ENCODE measurements at regions not wholly inside any gene's neighbourhood (a gene's known extent, or its start where the extent isn't known, plus 50 kb on each side); places are given as distances from the start of the nearest gene placed in this dataset.

- H3K9me3 Mint-ChIP-seq (ENCODE audit: low read depth) = no peaks in the 10 kb centered on the region
- DNase-seq (ENCODE audit: low spot score) = no peak
- no peak for TF ChIP-seq CTCF (IDR thresholded peaks at IDR 0.05)
- no peak overlapping the region for H3K27ac Mint-ChIP-seq (ENCODE audit: unreplicated experiment)
- H3K4me1 Mint-ChIP-seq (ENCODE audit: low read depth) = no peaks in the 10 kb centered on the region
- no peaks in the 10 kb centered on the region for H3K36me3 Mint-ChIP-seq (ENCODE audit: low read depth)
- H3K27me3 Mint-ChIP-seq (ENCODE audit: low read depth) = no peaks in the 10 kb centered on the region
- H3K4me3 Mint-ChIP-seq (ENCODE audit: unreplicated experiment) = no peak overlapping the region
These were observed 193.1 kb downstream of the LPIN1 start for GRCh38 chr2:11939523-11939922.

GRCh38 chr2:11940121-11940743 is 193.8 kb downstream of the LPIN1 start:
- Mint-ChIP-seq H3K36me3 (ENCODE audit: low read depth) (no peaks in the 10 kb centered on the region), H3K9me3 (ENCODE audit: low read depth) (no peaks in the 10 kb centered on the region), H3K4me1 (ENCODE audit: low read depth) (no peaks in the 10 kb centered on the region), H3K27ac (ENCODE audit: unreplicated experiment) (no peak overlapping the region), H3K27me3 (ENCODE audit: low read depth) (no peaks in the 10 kb centered on the region), H3K4me3 (ENCODE audit: unreplicated experiment) (no peak overlapping the region)
- no peak for DNase-seq (ENCODE audit: low spot score)
- TF ChIP-seq CTCF (IDR thresholded peaks at IDR 0.05) = no peak

- H3K9me3 Mint-ChIP-seq (ENCODE audit: low read depth) = no peaks in the 10 kb centered on the region
- no peak for DNase-seq (ENCODE audit: low spot score)
- TF ChIP-seq CTCF (IDR thresholded peaks at IDR 0.05) = no peak
- no peaks in the 10 kb centered on the region for H3K4me1 Mint-ChIP-seq (ENCODE audit: low read depth)
- H3K36me3 Mint-ChIP-seq (ENCODE audit: low read depth) = no peaks in the 10 kb centered on the region
- H3K27me3 Mint-ChIP-seq (ENCODE audit: low read depth) = no peaks in the 10 kb centered on the region
- no peak overlapping the region for H3K4me3 Mint-ChIP-seq (ENCODE audit: unreplicated experiment)
- H3K27ac Mint-ChIP-seq (ENCODE audit: unreplicated experiment) = no peak overlapping the region
These were observed 194.4 kb downstream of the LPIN1 start for GRCh38 chr2:11940799-11941198.

GRCh38 chr2:11941201-11942177 is 195.1 kb downstream of the LPIN1 start:
- no peak for TF ChIP-seq CTCF (IDR thresholded peaks at IDR 0.05)
- H3K4me1 Mint-ChIP-seq (ENCODE audit: low read depth) = no peaks in the 10 kb centered on the region
- H3K9me3 Mint-ChIP-seq (ENCODE audit: low read depth) = no peaks in the 10 kb centered on the region
- H3K27ac Mint-ChIP-seq (ENCODE audit: unreplicated experiment) = no peak overlapping the region
- H3K36me3 Mint-ChIP-seq (ENCODE audit: low read depth) = no peaks in the 10 kb centered on the region
- no peak for DNase-seq (ENCODE audit: low spot score)
- H3K27me3 Mint-ChIP-seq (ENCODE audit: low read depth) = no peaks in the 10 kb centered on the region
- no peak overlapping the region for H3K4me3 Mint-ChIP-seq (ENCODE audit: unreplicated experiment)

GRCh38 chr2:11942178-11942569 is 195.7 kb downstream of the LPIN1 start:
- H3K4me1 Mint-ChIP-seq (ENCODE audit: low read depth) = no peaks in the 10 kb centered on the region

More at GRCh38 chr2:11942178-11942569, 195.7 kb downstream of the LPIN1 start:
- Mint-ChIP-seq H3K27ac (ENCODE audit: unreplicated experiment) (no peak overlapping the region), H3K36me3 (ENCODE audit: low read depth) (no peaks in the 10 kb centered on the region), H3K4me3 (ENCODE audit: unreplicated experiment) (no peak overlapping the region), H3K27me3 (ENCODE audit: low read depth) (no peaks in the 10 kb centered on the region), H3K9me3 (ENCODE audit: low read depth) (no peaks in the 10 kb centered on the region)
- TF ChIP-seq CTCF (IDR thresholded peaks at IDR 0.05) = no peak
- DNase-seq (ENCODE audit: low spot score) = no peak

Data from chondrocyte (in vitro differentiated cells).